ENCODE measurements at regions not wholly inside any gene's neighbourhood (a gene's known extent, or its start where the extent isn't known, plus 50 kb on each side); places are given as distances from the start of the nearest gene placed in this dataset.

- Histone ChIP-seq H3K36me3 (ENCODE audit: control insufficient read depth, insufficient read depth, low read length) (no peaks in the 10 kb centered on the region), H3K9me3 (ENCODE audit: control insufficient read depth, insufficient read depth, low read depth, low read length) (no peaks in the 10 kb centered on the region), H3K27me3 (ENCODE audit: control insufficient read depth, insufficient read depth, low read length) (no peaks in the 10 kb centered on the region), H3K4me3 (ENCODE audit: low read depth in 2 of 2, low read length in 2 of 2) (no peak overlapping the region), H3K27ac (ENCODE audit: low read length) (no peak overlapping the region), H3K4me1 (ENCODE audit: control insufficient read depth, insufficient read depth, low read length) (no peaks in the 10 kb centered on the region)
- ChIA-PET CTCF (no interaction called here), POLR2A (no interaction called here)
- intact Hi-C loops (cut with micrococcal nuclease; ENCODE audit: unreplicated experiment) = no loop called here
- DNase-seq (ENCODE audit: low read depth, low spot score) (no peak), ATAC-seq (no peak)
- no TSS peak for BruUV-seq (replicated peaks)
- in situ Hi-C loops (cut with HindIII; ENCODE audit: low pct_unique_long_range_greater_than_20kb, low sequenced_read_pairs) = no loop called here
- TF ChIP-seq CTCF (IDR thresholded peaks at IDR 0.05) (no peak), REST (IDR thresholded peaks at IDR 0.05; ENCODE audit: insufficient read depth in 1 of 2, low read depth in 2 of 2, low read length in 1 of 2) (no peak), TCF7L2 (IDR thresholded peaks at IDR 0.05; ENCODE audit: low read depth, low read length) (no peak), POLR2AphosphoS5 (IDR thresholded peaks at IDR 0.05; ENCODE audit: low read depth, low read length) (no peak)
Measured at GRCh38 chr21:27526451-27526850, 559.6 kb upstream of the ADAMTS5 start.

- Histone ChIP-seq H3K9me3 (ENCODE audit: control insufficient read depth, insufficient read depth, low read depth, low read length) (no peaks in the 10 kb centered on the region), H3K4me1 (ENCODE audit: control insufficient read depth, insufficient read depth, low read length) (no peaks in the 10 kb centered on the region), H3K27me3 (ENCODE audit: control insufficient read depth, insufficient read depth, low read length) (no peaks in the 10 kb centered on the region), H3K36me3 (ENCODE audit: control insufficient read depth, insufficient read depth, low read length) (no peaks in the 10 kb centered on the region), H3K4me3 (ENCODE audit: low read depth in 2 of 2, low read length in 2 of 2) (no peak overlapping the region), H3K27ac (ENCODE audit: low read length) (no peak overlapping the region)
- ATAC-seq (no peak), DNase-seq (ENCODE audit: low read depth, low spot score) (no peak)
- POLR2A ChIA-PET = no interaction called here
- TF ChIP-seq CTCF (IDR thresholded peaks at IDR 0.05) = no peak
- TF ChIP-seq SIN3A (IDR thresholded peaks at IDR 0.05; ENCODE audit: borderline replicate concordance, insufficient read depth, low read depth, low read length) = no peak
- TF ChIP-seq TCF7L2 (IDR thresholded peaks at IDR 0.05; ENCODE audit: low read depth, low read length) = no peak
- TF ChIP-seq REST (IDR thresholded peaks at IDR 0.05; ENCODE audit: insufficient read depth in 1 of 2, low read depth in 2 of 2, low read length in 1 of 2) = no peak
- no peak for TF ChIP-seq POLR2AphosphoS5 (IDR thresholded peaks at IDR 0.05; ENCODE audit: low read depth, low read length)
- no TSS peak for BruUV-seq (replicated peaks)
- in situ Hi-C loops (cut with HindIII; ENCODE audit: low pct_unique_long_range_greater_than_20kb, low sequenced_read_pairs) = no loop called here
- CTCF ChIA-PET = no interaction called here
- intact Hi-C loops (cut with micrococcal nuclease; ENCODE audit: unreplicated experiment) = no loop called here
Measured at GRCh38 chr21:27525780-27526179, 558.9 kb upstream of the ADAMTS5 start.
